ENCODE measurements at regions not wholly inside any gene's neighbourhood (a gene's known extent, or its start where the extent isn't known, plus 50 kb on each side); places are given as distances from the start of the nearest gene placed in this dataset.

DNA sequence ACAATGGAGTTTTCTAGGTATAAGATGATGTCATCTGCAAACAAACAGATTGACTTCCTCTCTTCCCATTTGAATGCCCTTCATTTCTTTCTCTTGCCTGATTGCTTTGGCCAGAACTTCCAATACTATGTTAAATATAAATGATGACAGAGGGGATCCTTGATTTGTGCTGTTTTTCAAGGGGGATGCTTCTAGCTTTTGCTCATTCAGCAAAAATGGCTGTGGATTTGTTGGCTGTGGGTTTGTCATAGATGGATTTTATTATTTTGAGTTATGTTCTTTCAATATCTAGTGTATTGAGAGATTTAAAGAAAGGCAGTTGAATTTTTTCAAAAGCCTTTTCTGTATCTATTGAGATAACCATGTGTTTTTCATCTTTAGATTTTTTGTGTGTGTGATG, 662.4 kb upstream of the EYS start:
- H3K27ac ChIP-seq (ENCODE audit: low read depth, low read length), result no peak overlapping the region
- H3K9ac ChIP-seq (ENCODE audit: low read depth, low read length), result no peak overlapping the region
- H3K4me3 ChIP-seq (ENCODE audit: low read depth, low read length), result no peak overlapping the region
- H3K9me3 ChIP-seq (ENCODE audit: control insufficient read depth, insufficient read depth, low read length), result no peaks in the 10 kb centered on the region; the same call in 1 of the 2 replicates
- no peaks in the 10 kb centered on the region for H3K36me3 ChIP-seq (ENCODE audit: control insufficient read depth, insufficient read depth, low read length)
- peaks cover 59% of the 10 kb centered on the region for H3K27me3 ChIP-seq (ENCODE audit: control insufficient read depth, insufficient read depth, low read length)
- H3K4me1 ChIP-seq (ENCODE audit: control insufficient read depth, insufficient read depth, low read length), result no peaks in the 10 kb centered on the region

DNA sequence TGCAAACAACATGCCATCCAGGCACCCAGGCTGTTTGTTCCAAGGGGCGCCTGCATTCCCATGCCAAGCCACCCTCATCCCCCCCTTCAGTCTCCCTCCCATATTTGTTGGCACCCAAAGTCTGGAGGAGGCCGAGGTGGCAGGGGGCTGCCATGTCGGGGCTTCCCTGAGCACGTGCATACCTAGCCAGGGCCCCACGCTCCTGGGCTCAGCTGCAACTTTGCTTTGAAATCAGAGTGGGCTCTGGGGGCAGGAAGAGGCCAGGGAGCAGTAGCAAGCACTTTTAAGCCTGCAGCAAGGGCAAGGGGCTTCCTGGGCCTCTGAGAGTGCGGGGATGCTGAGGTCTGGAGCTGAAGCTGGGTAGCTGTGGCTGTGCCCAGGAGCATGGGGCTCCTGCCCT, 655.9 kb upstream of the EYS start:
- Histone ChIP-seq H3K27ac (ENCODE audit: low read depth, low read length) (no peak overlapping the region), H3K9ac (ENCODE audit: low read depth, low read length) (no peak overlapping the region), H3K36me3 (ENCODE audit: control insufficient read depth, insufficient read depth, low read length) (no peaks in the 10 kb centered on the region), H3K4me3 (ENCODE audit: low read depth, low read length) (no peak overlapping the region), H3K27me3 (ENCODE audit: control insufficient read depth, insufficient read depth, low read length) (no peaks in the 10 kb centered on the region), H3K9me3 (ENCODE audit: control insufficient read depth, insufficient read depth, low read length) (no peaks in the 10 kb centered on the region), H3K4me1 (ENCODE audit: control insufficient read depth, insufficient read depth, low read length) (no peaks in the 10 kb centered on the region)

DNA sequence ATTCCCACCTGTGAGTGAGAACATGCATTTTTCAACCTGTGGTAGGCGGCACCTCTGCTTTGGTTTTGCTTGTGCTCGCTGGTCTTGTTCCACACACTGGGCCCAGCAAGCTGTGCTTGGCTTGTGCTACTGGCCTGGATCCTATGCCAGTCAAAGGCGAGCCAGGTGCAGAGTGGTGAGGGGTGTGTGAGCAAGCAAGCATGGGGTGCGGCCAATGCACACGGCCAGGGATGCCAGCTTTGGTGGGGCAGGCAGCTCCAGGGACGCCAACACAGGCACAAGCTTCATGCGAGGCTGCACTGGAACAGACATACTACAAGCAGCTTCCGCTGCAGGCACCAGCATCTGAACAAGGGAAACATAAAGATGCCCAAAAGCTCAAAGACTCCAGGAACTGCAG, 654.9 kb upstream of the EYS start:
- Histone ChIP-seq H3K9ac (ENCODE audit: low read depth, low read length) (no peak overlapping the region), H3K9me3 (ENCODE audit: control insufficient read depth, insufficient read depth, low read length) (no peaks in the 10 kb centered on the region), H3K36me3 (ENCODE audit: control insufficient read depth, insufficient read depth, low read length) (no peaks in the 10 kb centered on the region), H3K27me3 (ENCODE audit: control insufficient read depth, insufficient read depth, low read length) (no peaks in the 10 kb centered on the region), H3K4me3 (ENCODE audit: low read depth, low read length) (no peak overlapping the region), H3K27ac (ENCODE audit: low read depth, low read length) (no peak overlapping the region), H3K4me1 (ENCODE audit: control insufficient read depth, insufficient read depth, low read length) (peaks cover 8% of the 10 kb centered on the region; the same call in 1 of the 2 replicates)

DNA sequence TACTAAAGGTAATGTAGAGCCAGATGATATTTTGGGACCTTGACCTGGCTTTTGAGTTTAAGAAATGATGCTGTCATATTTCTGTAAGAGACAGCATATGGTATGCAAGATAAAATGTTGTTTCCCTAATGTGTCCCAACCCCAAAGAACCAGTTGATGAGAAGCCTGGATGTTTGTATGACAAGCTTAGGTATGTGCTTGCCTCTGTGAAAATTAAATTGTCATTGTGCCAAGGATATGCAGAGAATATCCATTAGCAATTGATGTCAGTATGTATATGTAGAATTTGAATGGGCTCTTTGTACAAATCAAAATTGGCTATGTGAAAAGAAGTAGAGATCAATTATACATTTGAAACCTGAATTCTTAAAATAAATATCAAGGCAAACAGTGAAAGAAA, 650.8 kb upstream of the EYS start:
- no peaks in the 10 kb centered on the region for H3K36me3 ChIP-seq (ENCODE audit: control insufficient read depth, insufficient read depth, low read length)
- H3K9ac ChIP-seq (ENCODE audit: low read depth, low read length), result no peak overlapping the region
- peaks cover 8% of the 10 kb centered on the region; the same call in 1 of the 2 replicates for H3K4me1 ChIP-seq (ENCODE audit: control insufficient read depth, insufficient read depth, low read length)
- no peaks in the 10 kb centered on the region for H3K27me3 ChIP-seq (ENCODE audit: control insufficient read depth, insufficient read depth, low read length)
- no peaks in the 10 kb centered on the region for H3K9me3 ChIP-seq (ENCODE audit: control insufficient read depth, insufficient read depth, low read length)
- no peak overlapping the region for H3K4me3 ChIP-seq (ENCODE audit: low read depth, low read length)
- no peak overlapping the region for H3K27ac ChIP-seq (ENCODE audit: low read depth, low read length)

DNA sequence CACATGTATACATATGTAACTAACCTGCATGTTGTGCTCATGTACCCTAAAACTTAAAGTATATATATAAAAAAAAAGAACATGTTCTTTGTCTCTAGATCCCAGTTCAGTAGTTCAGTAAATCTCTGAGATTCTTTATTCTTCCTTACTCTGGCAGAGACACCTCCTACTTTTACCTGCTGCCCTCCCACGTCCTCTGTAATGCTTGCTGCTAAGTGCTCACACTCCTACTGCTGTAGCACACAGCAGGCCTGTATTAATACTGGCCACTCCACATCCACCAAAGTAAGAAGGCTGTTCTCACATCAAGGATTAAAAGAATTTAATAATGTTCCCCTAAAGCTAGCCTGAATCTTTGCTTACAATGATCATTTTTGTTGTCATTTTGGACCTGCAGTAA, 648.4 kb upstream of the EYS start:
- Histone ChIP-seq H3K9ac (ENCODE audit: low read depth, low read length) (no peak overlapping the region), H3K4me3 (ENCODE audit: low read depth, low read length) (no peak overlapping the region), H3K36me3 (ENCODE audit: control insufficient read depth, insufficient read depth, low read length) (no peaks in the 10 kb centered on the region), H3K27ac (ENCODE audit: low read depth, low read length) (no peak overlapping the region), H3K27me3 (ENCODE audit: control insufficient read depth, insufficient read depth, low read length) (no peaks in the 10 kb centered on the region), H3K4me1 (ENCODE audit: control insufficient read depth, insufficient read depth, low read length) (peaks cover 8% of the 10 kb centered on the region; the same call in 1 of the 2 replicates), H3K9me3 (ENCODE audit: control insufficient read depth, insufficient read depth, low read length) (no peaks in the 10 kb centered on the region)

DNA sequence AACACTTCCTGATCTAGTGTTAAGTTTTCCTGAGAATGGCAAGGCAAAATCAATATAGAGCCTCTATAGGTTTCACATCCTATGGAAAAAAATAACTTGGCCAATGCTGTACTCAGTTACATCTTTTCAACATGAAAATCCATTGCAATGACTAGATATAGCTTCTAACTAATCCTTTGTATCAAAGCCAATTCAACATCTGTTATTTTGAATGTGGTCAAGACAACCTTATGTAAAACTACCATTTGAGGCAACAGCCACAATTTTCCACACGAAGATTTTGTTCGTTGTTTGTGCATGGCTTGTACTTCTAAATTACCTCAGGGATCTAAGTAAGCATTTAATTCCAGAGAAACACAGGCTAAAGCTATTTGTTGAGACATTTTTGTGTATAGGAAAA, 637.8 kb upstream of the EYS start:
- Histone ChIP-seq H3K9ac (ENCODE audit: low read depth, low read length) (no peak overlapping the region), H3K4me1 (ENCODE audit: control insufficient read depth, insufficient read depth, low read length) (no peaks in the 10 kb centered on the region), H3K27me3 (ENCODE audit: control insufficient read depth, insufficient read depth, low read length) (no peaks in the 10 kb centered on the region), H3K9me3 (ENCODE audit: control insufficient read depth, insufficient read depth, low read length) (no peaks in the 10 kb centered on the region), H3K27ac (ENCODE audit: low read depth, low read length) (no peak overlapping the region), H3K4me3 (ENCODE audit: low read depth, low read length) (no peak overlapping the region), H3K36me3 (ENCODE audit: control insufficient read depth, insufficient read depth, low read length) (no peaks in the 10 kb centered on the region)

DNA sequence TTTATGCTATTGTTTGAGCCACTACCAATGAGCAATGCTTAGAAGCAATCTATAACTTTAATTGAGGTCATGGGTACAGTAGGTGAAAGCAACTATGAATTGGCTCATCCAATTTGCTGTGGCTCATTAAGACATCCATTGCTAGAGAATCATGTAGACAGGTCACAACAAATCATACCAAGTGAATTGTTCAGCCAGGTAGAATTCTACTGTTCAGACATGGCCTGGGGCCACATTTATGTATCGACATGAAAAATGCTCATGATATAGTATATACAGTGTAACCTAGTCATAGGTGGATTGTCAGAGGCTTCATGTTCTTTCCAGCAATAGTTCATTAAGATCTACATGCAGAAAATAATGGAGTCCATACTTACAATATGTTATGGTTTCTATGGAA, 633.7 kb upstream of the EYS start:
- H3K9me3 ChIP-seq (ENCODE audit: control insufficient read depth, insufficient read depth, low read length), result no peaks in the 10 kb centered on the region
- no peaks in the 10 kb centered on the region for H3K4me1 ChIP-seq (ENCODE audit: control insufficient read depth, insufficient read depth, low read length)
- no peaks in the 10 kb centered on the region for H3K36me3 ChIP-seq (ENCODE audit: control insufficient read depth, insufficient read depth, low read length)
- H3K27me3 ChIP-seq (ENCODE audit: control insufficient read depth, insufficient read depth, low read length), result no peaks in the 10 kb centered on the region
- no peak overlapping the region for H3K4me3 ChIP-seq (ENCODE audit: low read depth, low read length)
- no peak overlapping the region for H3K27ac ChIP-seq (ENCODE audit: low read depth, low read length)
- no peak overlapping the region for H3K9ac ChIP-seq (ENCODE audit: low read depth, low read length)

DNA sequence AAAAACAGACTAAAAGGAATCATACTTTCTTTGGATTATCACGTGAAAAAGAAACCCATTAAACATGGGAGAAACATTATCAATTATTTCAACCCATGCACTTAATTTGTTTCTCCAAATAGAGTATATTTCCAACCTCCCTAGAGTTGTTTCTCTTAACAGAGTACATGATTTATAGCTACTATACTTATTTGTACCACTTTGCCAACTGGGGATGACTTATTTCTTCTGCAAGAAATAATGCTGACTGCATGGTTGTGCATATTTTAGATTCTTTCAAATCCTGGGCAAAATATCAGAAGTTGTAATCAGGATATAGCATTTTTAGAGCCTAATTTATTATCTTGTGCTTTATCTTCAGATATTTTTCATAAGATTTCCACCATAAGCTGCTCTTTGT, 629.1 kb upstream of the EYS start:
- no peaks in the 10 kb centered on the region for H3K4me1 ChIP-seq (ENCODE audit: control insufficient read depth, insufficient read depth, low read length)
- H3K9ac ChIP-seq (ENCODE audit: low read depth, low read length), result no peak overlapping the region
- H3K9me3 ChIP-seq (ENCODE audit: control insufficient read depth, insufficient read depth, low read length), result no peaks in the 10 kb centered on the region
- no peaks in the 10 kb centered on the region for H3K27me3 ChIP-seq (ENCODE audit: control insufficient read depth, insufficient read depth, low read length)
- no peak overlapping the region for H3K27ac ChIP-seq (ENCODE audit: low read depth, low read length)
- H3K4me3 ChIP-seq (ENCODE audit: low read depth, low read length), result no peak overlapping the region
- no peaks in the 10 kb centered on the region for H3K36me3 ChIP-seq (ENCODE audit: control insufficient read depth, insufficient read depth, low read length)

DNA sequence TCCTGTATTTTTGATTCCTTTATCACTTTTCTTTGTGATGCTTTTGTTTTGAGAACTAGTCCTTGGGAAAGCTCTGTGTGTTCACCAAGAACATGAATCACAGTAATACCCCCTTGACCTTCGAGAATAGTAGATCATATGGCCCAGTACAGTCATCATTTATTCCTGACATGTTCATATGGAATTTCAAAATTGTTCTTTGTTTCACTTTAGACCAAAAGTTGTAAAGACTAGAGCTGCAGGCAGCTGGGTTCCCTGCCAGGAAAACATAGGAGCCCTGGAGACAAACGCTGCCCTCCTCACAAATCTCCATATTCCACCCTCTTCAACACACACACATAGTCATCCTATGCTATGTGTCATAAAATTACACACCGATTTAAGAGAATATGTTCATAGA, 621.2 kb upstream of the EYS start:
- Histone ChIP-seq H3K4me3 (ENCODE audit: low read depth, low read length) (no peak overlapping the region), H3K36me3 (ENCODE audit: control insufficient read depth, insufficient read depth, low read length) (no peaks in the 10 kb centered on the region), H3K27me3 (ENCODE audit: control insufficient read depth, insufficient read depth, low read length) (no peaks in the 10 kb centered on the region), H3K9me3 (ENCODE audit: control insufficient read depth, insufficient read depth, low read length) (no peaks in the 10 kb centered on the region), H3K27ac (ENCODE audit: low read depth, low read length) (no peak overlapping the region), H3K4me1 (ENCODE audit: control insufficient read depth, insufficient read depth, low read length) (no peaks in the 10 kb centered on the region), H3K9ac (ENCODE audit: low read depth, low read length) (no peak overlapping the region)

DNA sequence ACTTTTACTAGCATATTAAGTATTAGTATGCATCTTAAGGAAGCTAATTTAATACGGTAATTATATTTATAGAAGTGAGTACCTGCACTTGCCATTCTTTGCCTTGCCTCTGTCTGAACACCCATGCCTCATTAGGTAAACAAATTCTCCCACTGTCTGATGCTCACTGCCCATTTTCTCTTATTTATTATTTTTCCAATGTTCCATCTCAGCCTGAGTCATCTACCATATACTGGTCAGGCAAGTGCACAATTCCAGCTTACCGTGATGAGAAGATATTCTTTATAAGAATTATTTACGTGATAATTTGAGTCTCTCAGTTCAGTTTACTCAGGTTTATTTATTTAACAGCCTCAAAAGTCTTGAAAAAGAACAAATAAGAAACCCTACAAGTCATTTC, 619.2 kb upstream of the EYS start:
- H3K4me3 ChIP-seq (ENCODE audit: low read depth, low read length), result no peak overlapping the region
- no peak overlapping the region for H3K27ac ChIP-seq (ENCODE audit: low read depth, low read length)
- H3K9me3 ChIP-seq (ENCODE audit: control insufficient read depth, insufficient read depth, low read length), result no peaks in the 10 kb centered on the region
- no peaks in the 10 kb centered on the region for H3K27me3 ChIP-seq (ENCODE audit: control insufficient read depth, insufficient read depth, low read length)
- no peaks in the 10 kb centered on the region for H3K4me1 ChIP-seq (ENCODE audit: control insufficient read depth, insufficient read depth, low read length)
- no peak overlapping the region for H3K9ac ChIP-seq (ENCODE audit: low read depth, low read length)
- no peaks in the 10 kb centered on the region for H3K36me3 ChIP-seq (ENCODE audit: control insufficient read depth, insufficient read depth, low read length)

DNA sequence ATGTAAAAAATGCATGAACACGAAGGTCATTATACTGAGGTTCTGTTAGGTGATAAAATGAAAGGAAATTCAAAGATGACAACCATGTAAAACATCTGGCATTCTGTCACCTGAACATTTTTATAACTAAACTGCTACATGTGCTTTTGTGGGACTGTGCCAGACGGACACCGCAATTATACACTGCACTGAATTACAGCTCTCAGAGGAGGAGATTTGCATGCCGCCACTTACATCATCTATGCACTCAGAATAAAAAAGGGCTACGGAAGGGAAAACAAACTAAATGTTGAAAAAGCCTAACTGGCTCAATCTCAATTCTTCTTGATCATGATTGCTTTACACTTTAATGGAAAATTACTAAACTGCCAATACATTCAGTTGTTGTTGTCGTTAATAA, 614.0 kb upstream of the EYS start:
- Histone ChIP-seq H3K36me3 (ENCODE audit: control insufficient read depth, insufficient read depth, low read length) (no peaks in the 10 kb centered on the region), H3K27me3 (ENCODE audit: control insufficient read depth, insufficient read depth, low read length) (no peaks in the 10 kb centered on the region), H3K9ac (ENCODE audit: low read depth, low read length) (no peak overlapping the region), H3K4me3 (ENCODE audit: low read depth, low read length) (no peak overlapping the region), H3K4me1 (ENCODE audit: control insufficient read depth, insufficient read depth, low read length) (no peaks in the 10 kb centered on the region), H3K9me3 (ENCODE audit: control insufficient read depth, insufficient read depth, low read length) (no peaks in the 10 kb centered on the region), H3K27ac (ENCODE audit: low read depth, low read length) (no peak overlapping the region)

DNA sequence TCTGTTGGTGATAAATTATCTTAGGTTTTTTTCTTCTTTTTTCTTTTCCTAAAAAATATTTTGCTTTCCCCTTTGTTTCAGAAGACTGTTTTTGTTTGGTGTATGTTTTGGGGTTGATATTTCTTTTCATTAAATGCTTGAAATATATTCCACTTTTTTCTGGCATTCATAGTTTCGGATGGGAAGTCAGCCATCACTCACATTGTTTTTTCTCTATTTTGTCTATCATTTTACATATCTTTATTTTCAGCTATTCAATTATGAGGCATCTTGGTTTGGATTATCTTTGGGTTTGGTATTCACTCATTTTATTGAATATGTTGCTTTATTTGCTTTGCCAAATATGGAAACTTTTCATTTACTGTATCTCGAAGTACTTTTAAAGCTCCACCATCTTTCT, 600.5 kb upstream of the EYS start:
- H3K9me3 ChIP-seq (ENCODE audit: control insufficient read depth, insufficient read depth, low read length), result peaks cover 4% of the 10 kb centered on the region; the same call in 1 of the 2 replicates
- H3K27me3 ChIP-seq (ENCODE audit: control insufficient read depth, insufficient read depth, low read length), result no peaks in the 10 kb centered on the region
- no peak overlapping the region for H3K4me3 ChIP-seq (ENCODE audit: low read depth, low read length)
- H3K9ac ChIP-seq (ENCODE audit: low read depth, low read length), result no peak overlapping the region
- no peaks in the 10 kb centered on the region for H3K4me1 ChIP-seq (ENCODE audit: control insufficient read depth, insufficient read depth, low read length)
- no peaks in the 10 kb centered on the region for H3K36me3 ChIP-seq (ENCODE audit: control insufficient read depth, insufficient read depth, low read length)
- no peak overlapping the region for H3K27ac ChIP-seq (ENCODE audit: low read depth, low read length)
